ENCODE measurements at regions not wholly inside any gene's neighbourhood (a gene's known extent, or its start where the extent isn't known, plus 50 kb on each side); places are given as distances from the start of the nearest gene placed in this dataset.

DNA sequence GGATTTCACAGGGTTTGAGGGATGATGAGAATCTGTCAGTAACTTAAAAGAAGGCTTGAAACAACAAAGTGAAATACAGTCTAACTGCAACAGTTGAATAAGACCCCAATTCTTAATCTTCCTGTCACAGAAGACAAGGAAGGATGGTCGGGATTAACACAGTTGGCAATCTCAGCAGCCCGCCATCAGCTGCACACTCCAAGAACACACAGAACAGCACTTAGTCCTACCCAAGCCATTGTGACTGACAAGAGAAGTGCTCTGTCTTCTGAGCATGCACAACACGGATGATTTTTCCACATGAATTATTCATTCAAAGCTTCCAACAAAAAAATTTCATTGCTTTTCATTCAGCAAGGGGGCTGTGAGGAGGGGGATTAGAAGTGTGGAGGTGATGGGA is 576.1 kb downstream of the TLE4 start:
- TF ChIP-seq POLR2A (IDR thresholded peaks at IDR 0.05) = no peak
- TF ChIP-seq, protein P1, sequence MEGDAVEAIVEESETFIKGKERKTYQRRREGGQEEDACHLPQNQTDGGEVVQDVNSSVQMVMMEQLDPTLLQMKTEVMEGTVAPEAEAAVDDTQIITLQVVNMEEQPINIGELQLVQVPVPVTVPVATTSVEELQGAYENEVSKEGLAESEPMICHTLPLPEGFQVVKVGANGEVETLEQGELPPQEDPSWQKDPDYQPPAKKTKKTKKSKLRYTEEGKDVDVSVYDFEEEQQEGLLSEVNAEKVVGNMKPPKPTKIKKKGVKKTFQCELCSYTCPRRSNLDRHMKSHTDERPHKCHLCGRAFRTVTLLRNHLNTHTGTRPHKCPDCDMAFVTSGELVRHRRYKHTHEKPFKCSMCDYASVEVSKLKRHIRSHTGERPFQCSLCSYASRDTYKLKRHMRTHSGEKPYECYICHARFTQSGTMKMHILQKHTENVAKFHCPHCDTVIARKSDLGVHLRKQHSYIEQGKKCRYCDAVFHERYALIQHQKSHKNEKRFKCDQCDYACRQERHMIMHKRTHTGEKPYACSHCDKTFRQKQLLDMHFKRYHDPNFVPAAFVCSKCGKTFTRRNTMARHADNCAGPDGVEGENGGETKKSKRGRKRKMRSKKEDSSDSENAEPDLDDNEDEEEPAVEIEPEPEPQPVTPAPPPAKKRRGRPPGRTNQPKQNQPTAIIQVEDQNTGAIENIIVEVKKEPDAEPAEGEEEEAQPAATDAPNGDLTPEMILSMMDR (IDR thresholded peaks at IDR 0.05) = no peak
